GM20431 (cell line): ENCODE measurements at regions not wholly inside any gene's neighbourhood (a gene's known extent, or its start where the extent isn't known, plus 50 kb on each side); places are given as distances from the start of the nearest gene placed in this dataset.
"Not testable (repeated sequence)": the region's sequence is repeated elsewhere in the genome, so short reads cannot be mapped to it uniquely, and the experiment has no call there.

Experiments
- in situ Hi-C: fragments of 300-500 bp; cut with MseI, MboI; formaldehyde crosslinking; loops from one replicate; pipeline ENCODE4 v1.15.0; 2020; ENCODE audit warnings: low sequenced_read_pairs; ENCODE audit not compliant: unreplicated experiment

- in situ Hi-C loops, result no loop called here
These were observed 102.3 kb upstream of the NUDT6 start for GRCh38 chr4:123024710-123025109.

- in situ Hi-C loops, result no loop called here
These were observed 103.0 kb upstream of the NUDT6 start for GRCh38 chr4:123025398-123025797.

GRCh38 chr4:123026015-123026414 lies 103.6 kb upstream of the NUDT6 start:
- in situ Hi-C loops, result not testable (repeated sequence)

GRCh38 chr4:123031664-123032063 lies 109.3 kb upstream of the NUDT6 start:
- in situ Hi-C loops, result no loop called here

GRCh38 chr4:123034023-123034422 lies 111.6 kb upstream of the NUDT6 start:
- in situ Hi-C loops, result no loop called here

- in situ Hi-C loops, result no loop called here
These were observed 112.8 kb upstream of the NUDT6 start for GRCh38 chr4:123035239-123035638.

- in situ Hi-C loops, result no loop called here
These were observed 115.4 kb upstream of the NUDT6 start for GRCh38 chr4:123037804-123038203.

- in situ Hi-C loops, result no loop called here
These were observed 119.7 kb upstream of the NUDT6 start for GRCh38 chr4:123042095-123042494.

- in situ Hi-C loops, result no loop called here
These were observed 120.6 kb upstream of the NUDT6 start for GRCh38 chr4:123043013-123043412.

- in situ Hi-C loops, result no loop called here
These were observed 121.5 kb upstream of the NUDT6 start for GRCh38 chr4:123043793-123044425.

- in situ Hi-C loops, result no loop called here
These were observed 123.7 kb upstream of the NUDT6 start for GRCh38 chr4:123046096-123046495.

- in situ Hi-C loops, result no loop called here
These were observed 127.6 kb upstream of the NUDT6 start for GRCh38 chr4:123050018-123050417.

- in situ Hi-C loops, result no loop called here
These were observed 129.6 kb upstream of the NUDT6 start for GRCh38 chr4:123052007-123052406.

- in situ Hi-C loops, result no loop called here
These were observed 133.5 kb upstream of the NUDT6 start for GRCh38 chr4:123055943-123056342.

- in situ Hi-C loops, result no loop called here
These were observed 137.8 kb upstream of the NUDT6 start for GRCh38 chr4:123060039-123060770.

- in situ Hi-C loops, result no loop called here
These were observed 142.0 kb upstream of the NUDT6 start for GRCh38 chr4:123064390-123064789.

GRCh38 chr4:123068081-123068480 lies 145.7 kb upstream of the NUDT6 start:
- in situ Hi-C loops, result no loop called here

GRCh38 chr4:123072060-123072459 lies 149.7 kb upstream of the NUDT6 start:
- in situ Hi-C loops, result no loop called here

- in situ Hi-C loops, result no loop called here
These were observed 151.3 kb upstream of the NUDT6 start for GRCh38 chr4:123073650-123074049.

GRCh38 chr4:123077330-123077729 lies 154.9 kb upstream of the NUDT6 start:
- in situ Hi-C loops, result no loop called here

- in situ Hi-C loops, result no loop called here
These were observed 159.6 kb upstream of the NUDT6 start for GRCh38 chr4:123081971-123082370.

- in situ Hi-C loops, result no loop called here
These were observed 161.2 kb upstream of the NUDT6 start for GRCh38 chr4:123083646-123084045.
